GM21526 (cell line): ENCODE measurements at regions not wholly inside any gene's neighbourhood (a gene's known extent, or its start where the extent isn't known, plus 50 kb on each side); places are given as distances from the start of the nearest gene placed in this dataset.
"Not testable (repeated sequence)": the region's sequence is repeated elsewhere in the genome, so short reads cannot be mapped to it uniquely, and the experiment has no call there.

Experiments used
- ATAC-seq: cut with Tn5 transposase; IDR thresholded peaks from one replicate; pipeline ENCODE4 v1.9.1; 2021; ENCODE audit warnings: moderate library complexity; ENCODE audit not compliant: unreplicated experiment, low FRiP score

DNA sequence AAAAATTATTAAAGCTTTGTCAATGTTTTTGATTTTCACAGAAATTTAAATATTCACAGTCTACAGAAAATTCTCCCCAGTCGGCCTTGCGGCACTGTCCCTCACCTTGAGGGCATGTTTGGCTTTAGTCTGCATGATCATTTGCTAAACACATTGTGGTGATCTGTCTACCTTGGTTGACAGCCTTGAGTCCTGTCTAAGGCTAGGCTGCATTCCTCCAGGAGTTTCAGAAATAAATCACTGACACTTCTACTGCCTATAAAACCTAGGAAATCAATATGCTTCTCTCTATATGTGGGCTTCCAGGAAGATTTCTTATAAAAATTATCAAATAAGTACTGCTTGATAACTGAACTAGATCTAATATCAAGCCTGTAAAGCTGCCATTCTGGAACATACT, 430.7 kb upstream of the GRM3 start:
- ATAC-seq = no peak

- no peak for ATAC-seq
These were observed 434.7 kb upstream of the GRM3 start for GRCh38 chr7:86209036-86209435.

DNA sequence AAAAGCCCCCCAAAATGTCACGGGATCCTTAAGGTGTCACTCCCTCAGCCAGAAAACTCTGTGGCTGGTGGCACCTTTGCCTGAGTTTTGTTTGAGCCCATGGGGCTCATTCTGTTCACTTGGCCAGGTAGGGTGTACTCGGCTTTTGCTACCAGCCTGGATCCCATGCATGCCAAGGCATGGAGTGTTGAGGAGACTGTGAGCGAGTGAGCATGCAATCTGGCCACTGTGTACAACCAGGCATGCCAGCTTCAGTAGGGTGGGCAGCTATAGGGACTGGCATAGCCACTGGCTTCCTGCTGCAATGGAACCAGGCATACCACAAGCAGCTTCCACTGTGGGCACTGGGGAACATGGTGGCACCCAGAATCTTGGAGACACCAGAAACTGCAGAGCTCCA, 436.0 kb upstream of the GRM3 start:
- ATAC-seq = no peak

DNA sequence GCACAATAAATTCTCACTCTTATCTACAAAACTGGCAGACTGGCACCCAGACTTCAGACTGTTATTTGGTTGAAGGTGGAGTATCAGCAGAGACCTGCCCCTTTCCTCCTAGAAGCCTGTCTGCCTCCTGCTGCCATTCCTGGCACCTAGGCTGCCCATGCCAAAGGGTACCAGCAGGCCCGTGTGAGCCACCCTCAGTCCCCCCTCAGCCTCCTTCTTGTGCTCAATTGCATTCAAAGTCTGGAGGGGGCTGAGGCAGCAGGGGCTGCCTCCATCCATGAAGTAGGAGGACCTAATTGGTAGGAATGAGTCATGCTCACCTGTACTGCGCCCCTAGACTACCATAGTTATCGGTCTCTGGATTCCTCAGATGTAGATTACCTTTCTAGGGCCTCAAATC, 440.9 kb upstream of the GRM3 start:
- ATAC-seq = no peak

DNA sequence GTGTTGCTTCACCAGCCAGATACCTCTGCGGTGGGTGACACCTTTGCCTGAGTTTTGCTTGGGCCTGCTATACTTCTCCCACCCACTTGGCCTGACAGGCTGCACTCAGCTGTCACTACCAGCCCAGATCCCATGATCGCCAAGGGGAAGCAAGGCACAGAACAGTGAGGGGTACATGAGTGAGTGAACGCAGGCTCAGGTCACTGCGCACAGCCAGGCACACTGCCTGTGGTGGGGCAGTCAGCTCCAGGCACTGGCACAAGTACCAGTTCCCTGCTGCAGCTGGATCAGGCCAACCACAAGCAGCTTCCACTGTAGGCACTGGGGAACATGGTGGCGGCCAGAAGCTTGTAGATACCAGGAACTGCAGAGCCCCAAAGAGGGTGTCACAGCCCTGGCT, 441.9 kb upstream of the GRM3 start:
- no peak for ATAC-seq

DNA sequence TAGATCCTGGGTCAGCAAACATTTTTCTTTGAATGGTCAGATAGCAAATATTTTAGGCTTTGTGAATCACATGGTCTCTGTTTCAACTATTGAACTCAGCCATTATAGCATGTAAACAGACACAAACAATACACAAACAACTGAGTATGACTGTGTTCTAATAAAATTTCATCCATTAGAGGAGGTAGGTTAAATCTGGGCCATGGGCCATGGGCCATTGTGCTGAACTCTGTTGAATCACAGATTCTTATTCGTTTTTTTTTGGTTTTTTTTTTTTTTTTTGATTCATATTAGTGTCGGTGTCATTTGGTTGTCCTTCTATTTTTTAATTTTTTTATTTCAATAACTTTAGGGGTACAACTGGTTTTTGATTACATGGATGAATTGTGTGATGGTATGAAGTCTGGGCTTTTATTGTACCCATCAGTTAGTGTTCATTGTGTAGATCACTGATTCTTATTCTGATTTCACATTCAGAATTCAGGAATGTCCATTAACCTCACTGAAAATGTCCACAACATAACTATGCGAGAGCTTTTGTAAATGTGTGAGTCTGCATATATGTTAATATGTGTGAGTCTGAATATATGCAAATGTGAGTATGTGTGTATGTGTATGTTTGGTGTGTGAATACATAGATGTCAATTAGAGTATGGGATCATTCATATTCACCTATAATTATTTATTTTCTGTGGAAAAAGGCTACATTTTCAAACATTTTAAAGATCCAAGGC, 443.7 kb upstream of the GRM3 start:
- ATAC-seq = no peak

- no peak for ATAC-seq
These were observed 453.4 kb upstream of the GRM3 start for GRCh38 chr7:86190351-86190750.

DNA sequence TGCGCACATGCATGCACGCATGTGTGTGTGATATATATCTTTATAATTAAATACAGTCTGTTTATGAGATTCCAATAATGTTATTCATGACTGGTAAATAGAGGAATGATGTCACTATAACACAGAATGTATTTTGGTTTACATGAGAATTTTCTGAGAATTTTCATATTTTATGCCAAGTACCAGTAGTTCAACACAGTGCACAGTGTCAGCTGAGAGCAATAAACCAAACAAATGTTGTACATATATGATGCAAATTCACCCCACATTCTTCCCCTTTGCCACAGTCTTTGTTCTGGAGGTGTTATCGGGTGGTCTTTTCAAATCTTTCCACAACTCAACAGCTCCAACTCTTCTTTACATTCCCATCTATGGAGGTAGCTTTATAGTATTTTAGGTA, 462.2 kb upstream of the GRM3 start:
- no peak for ATAC-seq

DNA sequence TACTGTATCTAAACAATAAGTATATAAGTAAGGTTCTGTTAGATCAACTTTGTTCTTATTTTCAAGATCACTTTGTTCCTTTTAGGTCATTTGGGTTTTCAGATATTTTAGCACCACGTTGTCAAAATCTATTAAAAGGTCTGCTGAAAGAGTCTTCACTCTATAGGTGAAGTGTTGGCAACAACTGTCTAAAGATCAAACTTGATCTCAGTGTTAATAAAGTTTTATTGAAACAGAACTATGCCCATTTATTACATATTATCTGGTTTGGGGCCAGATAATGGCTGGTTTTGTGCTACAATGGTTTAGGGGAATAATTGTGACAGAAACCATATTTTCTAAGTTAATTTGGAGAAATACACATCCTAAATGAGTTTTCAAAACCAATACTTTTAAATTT, 478.9 kb upstream of the GRM3 start:
- no peak for ATAC-seq

DNA sequence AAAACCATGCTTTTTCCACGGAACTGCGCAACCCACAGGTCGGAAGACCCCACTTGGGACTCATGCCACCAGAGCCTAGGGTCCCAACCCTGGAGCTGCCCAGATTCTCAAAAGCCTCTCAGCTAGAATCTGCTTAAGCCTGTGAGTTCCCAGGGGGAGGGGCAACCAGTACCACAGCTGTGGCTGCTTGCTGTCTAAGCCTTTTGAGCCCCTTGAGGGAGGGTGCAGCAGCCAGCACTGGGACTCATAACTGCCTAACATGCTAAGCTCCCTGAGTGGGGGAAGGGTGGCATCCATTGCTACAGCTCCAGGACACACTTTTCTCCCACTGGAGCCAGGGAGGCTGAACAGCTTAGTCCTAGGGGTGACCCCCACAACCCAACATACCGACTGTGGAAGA, 485.6 kb upstream of the GRM3 start:
- no peak for ATAC-seq

DNA sequence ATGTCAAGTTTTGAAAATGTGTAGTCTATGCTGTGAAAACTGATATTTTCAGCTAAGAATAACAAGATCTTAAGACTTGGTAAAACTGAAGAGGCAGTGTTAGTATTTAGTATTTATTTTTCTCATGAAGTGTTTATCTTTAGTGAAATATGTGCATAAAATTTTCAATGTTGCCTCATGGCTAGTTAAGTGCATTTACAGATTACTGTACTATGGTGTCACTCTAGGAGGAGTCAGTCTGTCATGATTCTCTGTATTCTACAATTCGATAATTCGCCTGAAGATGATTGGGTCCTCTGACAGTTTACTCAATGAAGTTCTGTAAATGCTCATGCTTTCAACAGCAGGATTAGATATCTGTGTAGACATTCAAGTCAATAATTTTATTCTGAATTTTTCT, 488.1 kb upstream of the GRM3 start:
- ATAC-seq = no peak

GRCh38 chr7:86152926-86153325, 490.8 kb upstream of the GRM3 start:
- ATAC-seq = no peak

DNA sequence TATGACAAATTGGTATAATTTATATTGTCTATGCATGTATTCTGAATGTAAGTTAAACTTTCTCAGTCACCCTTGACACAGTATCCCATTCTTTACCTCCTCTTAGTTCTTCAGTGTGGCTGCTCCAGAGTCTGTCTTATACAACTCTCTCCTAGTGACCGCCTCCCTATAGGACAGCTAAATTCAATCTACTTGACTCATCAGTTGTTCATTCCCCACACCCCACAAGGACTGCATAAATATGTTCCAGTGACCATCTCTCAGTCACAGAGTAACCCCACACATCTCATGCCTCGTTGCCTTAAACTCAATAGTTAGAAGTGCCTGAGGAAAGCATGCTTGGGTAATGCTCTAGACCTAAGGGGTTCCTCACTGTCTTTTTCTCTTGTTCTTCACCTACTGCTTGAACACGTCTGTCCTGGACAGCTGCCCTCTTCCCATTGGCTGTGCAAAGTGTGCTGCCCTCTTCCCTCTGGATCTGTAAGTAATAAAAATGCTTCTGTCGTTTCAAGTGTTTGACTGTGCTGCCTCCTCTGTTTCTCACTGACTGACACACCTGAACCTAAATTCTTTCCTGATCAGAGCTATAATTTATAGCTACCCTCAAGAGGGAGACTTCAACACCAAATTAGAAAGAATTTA, 494.6 kb upstream of the GRM3 start:
- no peak for ATAC-seq

DNA sequence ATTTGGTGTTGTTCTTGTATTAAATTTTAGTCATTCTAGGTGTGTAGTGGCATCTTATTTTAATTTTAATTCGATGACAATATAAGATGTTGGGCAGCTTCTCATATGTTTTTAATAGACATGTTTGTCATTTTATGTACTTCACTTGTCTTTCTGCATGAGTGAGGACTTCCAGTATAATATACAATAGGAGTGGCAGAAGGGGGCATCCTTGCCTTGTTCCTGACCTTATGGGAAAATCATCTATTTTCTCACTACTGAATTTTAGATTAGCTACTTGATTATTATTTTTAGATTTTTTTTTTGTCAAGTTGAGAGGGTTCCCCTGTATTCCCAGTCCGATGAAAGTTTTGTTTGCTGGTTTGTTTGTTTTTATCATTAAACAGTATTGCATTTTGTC, 495.2 kb upstream of the GRM3 start:
- ATAC-seq = no peak

GRCh38 chr7:86137343-86137742, 506.4 kb upstream of the GRM3 start:
- ATAC-seq = no peak

- ATAC-seq = no peak
These were observed 513.4 kb upstream of the GRM3 start for GRCh38 chr7:86130268-86130667.

DNA sequence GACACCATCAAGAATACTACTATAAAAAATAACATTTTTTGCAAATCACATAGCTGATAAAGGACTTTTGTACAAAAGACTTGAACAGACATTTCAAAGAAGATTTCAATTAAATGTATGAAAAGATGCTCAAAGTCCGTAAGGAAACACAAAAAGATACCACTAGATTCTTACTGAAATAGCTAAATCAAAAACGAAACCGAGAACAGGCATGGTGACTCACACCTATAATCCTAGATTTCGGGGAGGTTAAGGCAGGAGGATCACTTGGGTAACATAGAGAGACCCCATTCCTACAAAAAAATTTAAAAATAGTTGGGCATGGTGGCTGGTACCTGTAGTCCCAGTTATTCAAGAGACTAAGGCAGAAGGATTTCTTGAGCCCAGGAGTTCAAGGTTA, 520.2 kb upstream of the GRM3 start:
- no peak for ATAC-seq

DNA sequence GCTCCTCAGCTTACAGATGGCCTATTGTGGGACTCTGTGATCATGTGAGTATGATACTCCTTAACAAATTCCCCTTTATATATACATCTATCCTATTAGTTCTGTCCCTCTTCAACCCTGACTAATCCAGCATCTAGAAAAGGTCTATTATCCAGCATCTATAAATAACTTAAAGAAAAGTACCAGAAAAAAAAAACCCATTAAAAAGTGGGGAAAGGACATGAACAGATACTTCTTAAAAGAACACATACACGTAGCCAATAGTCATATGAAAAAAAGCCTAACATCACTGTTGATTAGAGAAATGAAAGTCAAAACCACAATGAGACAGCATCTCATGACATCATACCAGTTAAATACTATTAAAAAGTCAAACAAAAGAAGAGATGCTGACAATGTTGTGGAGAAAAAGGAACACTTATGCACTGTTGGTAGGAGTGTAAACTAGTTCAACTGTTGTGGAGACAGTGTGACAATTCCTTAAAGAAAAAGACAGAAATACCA, 549.5 kb upstream of the GRM3 start:
- ATAC-seq = no peak

- no peak for ATAC-seq
These were observed 552.3 kb upstream of the GRM3 start for GRCh38 chr7:86091369-86091768.

DNA sequence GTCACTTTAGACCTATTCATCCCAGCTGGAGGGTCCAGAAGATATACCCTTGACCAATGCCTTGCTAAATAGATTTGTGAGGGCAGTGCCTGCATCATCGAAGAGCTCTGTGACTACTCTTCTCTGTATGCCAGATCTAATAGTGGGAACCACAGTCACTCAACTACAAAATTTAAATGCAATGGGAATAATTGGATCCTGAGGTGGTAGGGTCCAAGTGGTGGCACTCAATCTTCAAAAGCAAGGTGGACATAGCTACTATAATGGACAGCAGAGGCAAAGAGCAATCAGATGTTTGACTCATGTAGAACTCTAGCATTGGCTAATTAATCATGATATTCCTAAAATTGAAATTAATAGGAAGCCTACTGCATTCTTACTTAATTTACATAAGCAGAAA, 554.3 kb upstream of the GRM3 start:
- ATAC-seq = no peak

DNA sequence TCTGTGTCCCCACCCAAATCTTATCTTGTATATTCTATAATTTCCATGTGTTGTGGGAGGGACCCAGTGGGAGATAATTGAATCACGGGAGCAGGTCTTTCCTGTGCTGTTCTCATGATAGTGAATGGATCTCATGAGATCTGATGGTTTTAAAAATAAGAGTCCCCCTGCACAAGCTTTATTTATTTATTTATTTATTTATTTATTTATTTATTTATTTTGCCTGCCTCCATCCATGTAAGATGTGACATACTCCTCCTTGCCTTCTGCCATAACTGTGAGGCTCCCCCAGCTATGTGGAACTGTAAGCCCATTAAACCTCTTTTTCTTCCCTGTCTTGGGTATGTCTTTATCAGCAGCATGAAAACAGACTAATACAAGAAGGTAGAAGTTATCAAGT, 579.1 kb upstream of the GRM3 start:
- ATAC-seq = not testable (repeated sequence)

GRCh38 chr7:86058649-86059048, 585.1 kb upstream of the GRM3 start:
- no peak for ATAC-seq
